Ovary (tissue), 7 donors: ENCODE measurements at regions not wholly inside any gene's neighbourhood (a gene's known extent, or its start where the extent isn't known, plus 50 kb on each side); places are given as distances from the start of the nearest gene placed in this dataset.

Experiments
- DNase-seq, 5 donors: peaks; one replicate each; pipeline ENCODE4 v3.0.0-alpha.2; 2019 to 2020
- H3K27ac ChIP-seq, 2 donors: fragments of 200-600 bp; one replicate each; pipeline versions ENCODE4 v1.5.1 to v1.8.0; 2019 to 2022
- H3K27me3 ChIP-seq: fragments of 200-600 bp; one replicate; pipeline ENCODE4 v1.8.0; 2022
- H3K36me3 ChIP-seq: fragments of 200-600 bp; sonication (generic); one replicate; pipeline ENCODE4 v1.5.1; 2019
- H3K4me1 ChIP-seq: one replicate; pipeline ENCODE4 v1.8.1; 2013; ENCODE audit warnings: mild to moderate bottlenecking, moderate library complexity; ENCODE audit not compliant: insufficient read depth
- H3K4me3 ChIP-seq: fragments of 200-600 bp; sonication (generic); one replicate; pipeline ENCODE4 v1.5.1; 2017
- H3K9me3 ChIP-seq, 2 donors: fragments of 200-600 bp in 1 of 2; sonication (generic) in 1 of 2; one replicate each; pipeline versions ENCODE4 v1.5.1 to v1.8.1; 2013 to 2019; ENCODE audit warnings: mild to moderate bottlenecking in 1 of 2, moderate library complexity in 1 of 2
- EP300 ChIP-seq: sonication (generic); formaldehyde crosslinking; IDR thresholded peaks from one replicate; pipeline ENCODE4 v1.6.1; 2017; ENCODE audit warnings: antibody characterized with exemption
- POLR2A ChIP-seq: fragments of 450-650 bp; IDR thresholded peaks from one replicate; pipeline ENCODE4 v1.6.1; 2017; ENCODE audit warnings: antibody characterized with exemption, mild to moderate bottlenecking, moderate library complexity
- WGBS, 3 donors: extraction: QIAGEN DNeasy Blood & Tissue Kit in 1 of 3; methylation state at CpG; one replicate each; pipeline versions ENCODE4 v1.1.5 to v1.1.7; 2013 to 2017; 5-methylcytosine and 5-hydroxymethylcytosine counted together
- intact Hi-C, 4 donors: fragments of 100-400 bp; cut with DNase I; formaldehyde crosslinking; loops; one replicate each; pipeline versions ENCODE4 v1.11.0 to v1.15.1; 2022 to 2023
- TF ChIP-seq, protein P1 (sequence below), 3 donors: fragments of 450-650 bp in 2 of 3; fragments of 200-600 bp in 1 of 3; IDR thresholded peaks; one replicate each; pipeline versions ENCODE4 v1.5.1 to v1.8.0; 2016 to 2022; ENCODE audit warnings: antibody characterized with exemption in 3 of 3, mild to moderate bottlenecking in 1 of 3
- donor health status: DM: no; HTN: no; CAD: no; lungs with moderate emphysema.
- donor health status: DM: no; HTN: no; CAD: no.
- donor health status: Bipolar disorder and iron deficiency.
- donor health status: DM: no; HTN: no; CAD: no.
- donor health status: DM: yes; HTN: yes; CAD: no.

DNA sequence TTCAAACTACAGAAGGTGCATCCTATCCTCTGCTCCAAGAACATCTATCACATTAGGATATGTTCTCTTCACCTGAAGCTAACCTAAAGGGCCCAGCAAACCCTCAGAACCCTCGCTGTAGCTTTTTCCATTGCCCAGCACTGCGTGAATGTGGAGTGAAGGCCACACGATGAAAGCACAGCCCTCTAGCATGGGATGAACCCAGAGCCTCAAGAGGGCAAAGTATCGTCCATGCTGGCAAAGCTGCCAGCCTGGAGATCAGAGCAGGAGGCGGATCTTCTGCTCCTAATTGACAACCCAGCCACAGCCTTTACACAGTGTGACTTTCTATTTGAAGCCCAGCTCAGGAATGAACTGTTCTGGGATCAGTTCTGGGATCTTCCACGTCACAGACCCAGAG, 65.1 kb upstream of the USP47 start:
- intact Hi-C loops, result no loop called here
- H3K4me3 ChIP-seq, result no peak overlapping the region
- WGBS, 3 donors, result 89 to 93% (median 89%) methylated on average over 6 of the region's 6 CpGs
- H3K27me3 ChIP-seq, result no peaks in the 10 kb centered on the region
- H3K36me3 ChIP-seq, result no peaks in the 10 kb centered on the region
- H3K27ac ChIP-seq, result no peak overlapping the region
- TF ChIP-seq POLR2A (no peak), EP300 (no peak)
- TF ChIP-seq, protein P1, sequence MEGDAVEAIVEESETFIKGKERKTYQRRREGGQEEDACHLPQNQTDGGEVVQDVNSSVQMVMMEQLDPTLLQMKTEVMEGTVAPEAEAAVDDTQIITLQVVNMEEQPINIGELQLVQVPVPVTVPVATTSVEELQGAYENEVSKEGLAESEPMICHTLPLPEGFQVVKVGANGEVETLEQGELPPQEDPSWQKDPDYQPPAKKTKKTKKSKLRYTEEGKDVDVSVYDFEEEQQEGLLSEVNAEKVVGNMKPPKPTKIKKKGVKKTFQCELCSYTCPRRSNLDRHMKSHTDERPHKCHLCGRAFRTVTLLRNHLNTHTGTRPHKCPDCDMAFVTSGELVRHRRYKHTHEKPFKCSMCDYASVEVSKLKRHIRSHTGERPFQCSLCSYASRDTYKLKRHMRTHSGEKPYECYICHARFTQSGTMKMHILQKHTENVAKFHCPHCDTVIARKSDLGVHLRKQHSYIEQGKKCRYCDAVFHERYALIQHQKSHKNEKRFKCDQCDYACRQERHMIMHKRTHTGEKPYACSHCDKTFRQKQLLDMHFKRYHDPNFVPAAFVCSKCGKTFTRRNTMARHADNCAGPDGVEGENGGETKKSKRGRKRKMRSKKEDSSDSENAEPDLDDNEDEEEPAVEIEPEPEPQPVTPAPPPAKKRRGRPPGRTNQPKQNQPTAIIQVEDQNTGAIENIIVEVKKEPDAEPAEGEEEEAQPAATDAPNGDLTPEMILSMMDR (IDR thresholded peaks at IDR 0.05), result no peak
- no peaks in the 10 kb centered on the region for H3K9me3 ChIP-seq
- no peaks in the 10 kb centered on the region for H3K4me1 ChIP-seq
- DNase-seq, result no peak

DNA sequence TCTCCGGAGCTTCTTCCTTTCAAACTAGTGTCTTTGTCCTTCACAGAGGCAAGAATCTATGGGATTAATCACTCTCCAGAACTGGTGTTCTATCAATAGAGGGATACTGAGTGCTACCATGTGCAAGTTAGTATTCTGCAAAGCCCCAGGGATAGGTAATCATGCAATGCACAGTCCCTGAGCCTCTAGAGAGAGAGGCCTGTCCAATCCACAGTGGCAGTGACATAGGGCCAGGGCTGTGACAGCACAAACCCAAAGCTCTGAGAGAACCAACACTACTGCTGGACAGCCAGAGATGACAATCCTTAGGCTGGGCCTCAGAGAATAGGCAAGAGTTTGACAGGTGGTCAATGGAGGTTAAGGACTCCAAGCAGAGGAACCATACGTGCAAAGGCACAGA, 66.8 kb upstream of the USP47 start:
- Histone ChIP-seq H3K36me3 (no peaks in the 10 kb centered on the region), H3K27ac (no peak overlapping the region), H3K9me3 (no peaks in the 10 kb centered on the region), H3K4me1 (no peaks in the 10 kb centered on the region), H3K4me3 (no peak overlapping the region), H3K27me3 (no peaks in the 10 kb centered on the region)
- 83 to 92% (median 86%) methylated on average over 2 of the region's 2 CpGs for WGBS, 3 donors
- DNase-seq, result no peak
- intact Hi-C loops, result no loop called here
- TF ChIP-seq POLR2A (no peak), EP300 (no peak)
- TF ChIP-seq, protein P1 (IDR thresholded peaks at IDR 0.05), result no peak

DNA sequence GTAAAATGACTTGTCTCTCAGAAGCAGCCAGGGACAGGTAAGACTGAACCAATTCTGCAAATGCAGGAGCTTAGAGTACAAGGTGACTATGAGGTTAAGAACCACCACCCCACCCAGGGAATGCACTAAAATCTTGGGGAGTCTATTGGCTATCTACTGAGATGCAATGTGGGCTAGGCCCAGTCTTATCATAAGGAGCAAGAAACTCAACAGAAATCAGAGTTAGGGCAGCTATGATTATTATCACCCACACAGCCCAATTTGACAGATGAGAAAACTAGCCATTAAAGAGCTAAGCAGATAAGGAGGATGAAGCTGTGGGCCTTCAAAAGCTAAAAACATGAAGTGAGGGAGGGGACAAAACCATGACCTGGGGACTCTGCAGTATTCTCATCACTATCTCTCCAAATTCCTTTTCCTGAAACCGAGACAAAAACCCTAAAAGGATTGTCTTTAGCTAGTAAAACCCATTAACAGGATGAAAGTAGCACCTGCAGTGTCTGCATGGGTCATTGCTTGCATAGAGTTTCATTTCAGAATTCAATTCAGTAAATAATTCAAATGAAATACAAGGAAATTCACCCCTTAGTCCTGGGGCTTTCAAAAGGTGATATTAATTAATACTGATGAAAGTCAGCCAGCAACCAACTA, 68.8 kb upstream of the USP47 start:
- 32 to 89% (median 77%) methylated on average over 1 of the region's 1 CpG for WGBS, 3 donors
- Histone ChIP-seq H3K4me3 (no peak overlapping the region), H3K4me1 (no peaks in the 10 kb centered on the region), H3K27ac (no peak overlapping the region), H3K9me3 (no peaks in the 10 kb centered on the region), H3K36me3 (no peaks in the 10 kb centered on the region), H3K27me3 (no peaks in the 10 kb centered on the region)
- intact Hi-C loops, result no loop called here
- DNase-seq, result no peak
- TF ChIP-seq POLR2A (no peak), EP300 (no peak)
- TF ChIP-seq, protein P1 (IDR thresholded peaks at IDR 0.05), result no peak

DNA sequence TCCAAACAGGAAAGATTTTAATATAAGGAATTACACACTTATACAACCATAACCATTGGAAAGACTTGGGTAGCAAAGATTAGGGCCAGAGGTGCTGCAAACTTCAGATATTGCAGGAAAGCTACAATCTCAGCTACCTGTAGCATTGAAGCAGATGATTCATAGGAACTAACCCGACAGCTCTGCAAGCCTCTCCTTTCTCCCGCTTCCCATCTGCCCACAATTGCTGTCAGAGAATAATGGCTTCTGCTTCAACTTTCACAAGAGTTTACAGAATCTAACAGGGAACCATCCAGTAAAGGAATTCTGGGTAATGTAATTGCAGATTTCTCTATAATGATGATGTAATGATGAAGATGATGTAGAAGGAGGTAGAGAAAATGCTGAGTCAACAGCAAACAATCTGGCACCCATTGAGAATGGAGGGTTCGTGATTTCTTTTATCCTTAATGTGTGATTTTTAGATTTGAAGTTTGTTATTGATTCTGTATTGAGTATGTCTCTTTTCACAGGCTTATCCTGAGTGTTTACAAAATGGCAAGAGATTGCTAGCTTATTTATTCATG, 70.8 kb upstream of the USP47 start:
- Histone ChIP-seq H3K27ac (no peak overlapping the region), H3K4me3 (no peak overlapping the region), H3K27me3 (no peaks in the 10 kb centered on the region), H3K9me3 (no peaks in the 10 kb centered on the region), H3K4me1 (no peaks in the 10 kb centered on the region), H3K36me3 (no peaks in the 10 kb centered on the region)
- TF ChIP-seq, protein P1 (IDR thresholded peaks at IDR 0.05), result no peak
- 88 to 90% (median 89%) methylated on average over 3 of the region's 3 CpGs for WGBS, 3 donors
- no peak for DNase-seq
- intact Hi-C loops, result no loop called here
